D721Med (cell line): ENCODE measurements at regions not wholly inside any gene's neighbourhood (a gene's known extent, or its start where the extent isn't known, plus 50 kb on each side); places are given as distances from the start of the nearest gene placed in this dataset.
"Not testable (repeated sequence)": the region's sequence is repeated elsewhere in the genome, so short reads cannot be mapped to it uniquely, and the experiment has no call there.

Experiments
- DNase-seq: peaks from one replicate; pipeline ENCODE4 v3.0.0; 2011; ENCODE audit warnings: low spot score; ENCODE audit not compliant: insufficient read length
- FAIRE-seq: peaks from 2 replicates; lab custom pipeline; 2011; peaks lifted over from hg19 to GRCh38; lab: Jason Lieb, UNC
- CTCF ChIP-seq: IDR thresholded peaks from 2 replicates; pipeline ENCODE4 v1.5.1; 2012; ENCODE audit warnings: mild to moderate bottlenecking, control low read depth; ENCODE audit not compliant: insufficient read depth; ENCODE audit errors: missing control alignments

DNA sequence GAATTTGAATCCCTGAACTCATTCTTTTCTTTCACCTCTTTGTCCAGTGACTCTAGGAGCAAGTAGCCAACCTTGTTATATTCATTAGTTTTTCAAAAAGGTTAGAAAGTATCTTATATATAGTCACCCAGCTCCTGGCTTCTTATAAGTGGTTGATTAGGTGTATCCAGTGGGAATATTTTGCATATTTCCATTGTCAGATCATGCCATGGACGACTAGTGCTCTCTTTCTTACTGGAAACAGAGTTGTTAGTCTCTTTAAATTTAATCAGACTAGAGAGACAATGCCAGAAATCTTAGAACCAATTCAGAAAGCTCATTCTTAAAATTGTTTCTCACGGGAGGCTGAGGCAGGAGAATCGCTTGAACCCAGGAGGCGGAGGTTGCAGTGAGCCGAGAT, 73.4 kb downstream of the CHRD start:
- no peak for TF ChIP-seq CTCF
- FAIRE-seq, result no peak
- DNase-seq, result no peak

DNA sequence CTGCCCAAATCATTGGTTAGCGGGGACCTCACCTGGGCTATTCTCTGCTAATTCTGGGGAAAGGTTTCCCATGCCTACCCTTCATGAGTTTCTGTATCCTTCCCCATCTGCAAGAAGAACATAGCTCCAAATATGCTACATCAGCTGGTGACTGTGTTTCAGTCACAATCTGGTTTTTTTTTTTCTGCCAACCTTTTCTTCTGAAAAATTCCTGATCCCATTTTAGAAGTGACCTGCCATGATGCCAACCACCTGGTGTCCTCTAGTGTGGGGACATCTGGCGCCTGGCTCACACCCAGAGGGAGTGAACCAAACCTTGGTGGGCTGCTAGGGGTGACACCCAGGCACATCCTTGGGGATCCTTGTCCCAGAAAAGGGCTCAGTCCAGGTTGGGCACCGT, 76.1 kb downstream of the CHRD start:
- no peak for TF ChIP-seq CTCF
- no peak for DNase-seq
- no peak for FAIRE-seq

DNA sequence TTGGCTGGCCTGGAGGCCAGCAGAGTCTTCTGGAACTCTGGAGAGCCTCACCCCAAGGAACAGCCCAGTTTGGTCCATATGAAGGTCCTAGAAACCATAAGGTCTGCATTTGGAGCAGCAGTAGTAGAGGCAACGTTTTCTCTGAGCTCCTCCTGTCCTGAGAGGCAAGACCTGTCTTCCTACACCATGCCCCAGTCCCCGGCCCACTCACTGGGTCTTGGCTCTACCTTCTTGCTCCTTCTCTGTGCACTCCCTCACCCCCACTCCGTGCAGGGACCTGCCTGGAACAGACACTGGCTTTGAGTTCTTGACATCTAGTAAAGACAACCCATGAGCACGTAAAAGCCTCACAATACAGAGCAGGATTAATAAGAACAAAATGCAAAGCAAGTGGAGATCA, 76.6 kb downstream of the CHRD start:
- no peak for DNase-seq
- TF ChIP-seq CTCF, result no peak
- FAIRE-seq, result no peak

GRCh38 chr3:184457329-184457728, 77.5 kb downstream of the CHRD start:
- FAIRE-seq (no peak), DNase-seq (no peak)
- TF ChIP-seq CTCF, result no peak

- not testable (repeated sequence) for FAIRE-seq, DNase-seq
Observed at GRCh38 chr3:184457784-184458377, 78.0 kb downstream of the CHRD start.

DNA sequence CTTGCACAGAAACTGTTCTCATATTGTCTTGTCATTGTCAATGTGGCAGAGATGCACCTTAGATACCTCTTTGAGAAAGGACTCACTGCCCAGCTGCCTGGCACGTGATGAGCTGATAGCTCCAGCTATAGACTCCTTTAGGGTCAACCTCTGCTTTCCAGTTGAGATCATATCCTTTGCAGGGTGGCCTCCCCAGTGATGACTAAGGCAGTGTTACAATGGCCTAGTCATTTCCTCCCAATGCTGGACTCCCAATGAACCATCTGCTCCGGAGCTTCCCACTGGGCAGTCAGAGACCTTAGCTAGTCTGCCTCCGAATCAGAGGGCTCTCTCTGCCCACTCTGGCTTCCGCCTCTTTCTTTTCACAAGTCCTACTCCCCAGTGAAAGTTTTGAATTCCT, 79.5 kb downstream of the CHRD start:
- DNase-seq (no peak), FAIRE-seq (no peak)
- TF ChIP-seq CTCF, result no peak

DNA sequence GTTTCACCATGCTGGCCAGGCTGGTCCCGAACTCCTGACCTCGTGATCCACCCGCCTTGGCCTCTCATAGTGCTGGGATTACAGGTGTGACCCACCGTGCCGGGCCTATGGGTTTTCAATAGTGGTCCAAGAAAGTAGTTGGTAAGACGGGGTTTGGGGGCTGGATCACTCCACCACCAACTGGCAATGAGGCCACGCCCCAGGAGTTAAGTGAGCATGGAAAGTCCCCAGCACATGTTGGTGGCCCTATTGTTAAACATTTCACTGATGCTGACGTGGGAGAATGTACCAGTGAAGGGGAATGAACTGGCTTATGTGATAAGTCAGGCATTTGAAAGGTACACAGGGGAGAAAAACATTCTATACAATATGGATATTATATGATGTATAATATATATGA, 80.4 kb downstream of the CHRD start:
- no peak for DNase-seq
- TF ChIP-seq CTCF, result no peak
- no peak for FAIRE-seq

GRCh38 chr3:184461219-184461618, 81.4 kb downstream of the CHRD start:
- no peak for TF ChIP-seq CTCF
- DNase-seq (no peak), FAIRE-seq (no peak)
